Midbrain (tissue), 1 donor: ENCODE measurements at regions not wholly inside any gene's neighbourhood (a gene's known extent, or its start where the extent isn't known, plus 50 kb on each side); places are given as distances from the start of the nearest gene placed in this dataset.
"Not testable (repeated sequence)": the region's sequence is repeated elsewhere in the genome, so short reads cannot be mapped to it uniquely, and the experiment has no call there.

Source experiments
- DNase-seq: peaks from one replicate; lab custom pipeline; 2025; lab: John Stamatoyannopoulos, UW

DNA sequence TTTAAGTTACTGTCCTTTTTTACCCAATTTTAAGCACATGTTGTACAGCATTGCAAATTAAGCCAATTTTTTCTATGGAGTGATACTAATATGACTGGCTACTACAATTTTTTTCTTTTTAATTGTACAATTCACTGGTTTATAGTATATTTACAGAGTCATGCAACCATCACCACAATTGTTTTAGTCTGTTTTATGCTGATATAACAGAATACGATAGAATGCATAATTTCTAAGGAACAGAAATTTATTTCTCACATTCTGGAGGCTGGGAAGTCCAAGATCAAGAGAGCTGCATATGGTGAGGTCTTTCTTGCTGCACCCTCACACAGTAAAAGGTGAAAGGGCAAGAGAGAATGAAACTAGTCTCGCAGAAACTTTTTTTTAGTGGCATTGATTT lies 125.3 kb downstream of the GLUD2 start:
- no peak for DNase-seq

DNA sequence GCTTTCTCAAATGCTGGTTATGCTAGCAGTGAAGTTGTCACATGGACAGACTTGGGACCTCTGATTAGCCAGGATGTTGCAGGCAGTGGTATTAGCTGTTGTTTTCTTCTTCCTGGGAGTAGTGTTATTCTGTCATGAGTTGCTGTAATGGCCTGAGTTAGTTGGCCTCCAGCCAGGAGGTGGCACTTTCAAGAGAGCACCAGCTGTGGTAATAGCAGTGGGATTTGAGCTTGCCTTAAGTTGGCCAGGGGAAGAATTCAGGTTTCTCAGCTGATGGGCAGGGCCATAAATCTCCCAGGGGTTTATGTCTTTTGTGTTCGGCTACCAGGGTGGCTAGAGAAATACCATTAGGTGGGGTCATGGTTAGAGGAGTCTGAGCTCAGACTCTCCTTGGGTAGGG lies 132.6 kb downstream of the GLUD2 start:
- no peak for DNase-seq

DNA sequence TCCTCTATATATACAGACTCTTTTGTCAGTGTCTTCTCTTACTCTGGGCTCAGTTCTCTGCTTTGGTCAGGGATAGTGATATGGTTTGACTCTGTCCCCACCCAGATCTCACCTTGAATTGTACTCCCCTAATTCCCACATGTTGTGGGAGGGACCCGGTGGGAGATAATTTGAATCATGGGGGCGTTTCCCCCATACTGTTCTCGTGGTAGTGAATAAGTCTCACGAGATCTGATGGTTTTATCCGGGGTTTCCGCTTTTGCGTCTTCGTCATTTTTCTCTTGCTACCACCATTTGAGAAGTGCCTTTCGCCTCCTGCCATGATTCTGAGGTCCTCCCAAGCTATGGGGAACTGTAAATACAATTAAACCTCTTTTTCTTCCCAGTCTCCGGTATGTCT lies 144.4 kb downstream of the GLUD2 start:
- no peak for DNase-seq

DNA sequence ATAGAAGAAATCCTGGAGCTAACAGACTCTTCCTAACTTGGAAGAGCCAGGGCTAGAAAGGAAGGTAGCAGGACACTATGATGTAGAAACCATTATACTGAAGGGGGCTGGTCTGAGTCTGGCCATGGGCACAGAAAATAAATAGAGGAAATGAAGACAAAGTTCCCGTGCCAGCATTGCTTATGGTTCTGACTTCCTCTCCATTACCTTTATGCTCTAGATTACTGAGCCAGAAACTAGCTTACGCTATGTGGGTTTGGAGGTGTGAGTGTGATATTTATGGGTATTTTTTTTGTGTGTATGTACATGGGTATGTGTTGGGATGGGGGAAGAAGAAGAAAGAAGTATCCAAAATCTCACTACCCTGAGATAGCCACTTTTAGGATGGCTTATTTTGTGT lies 148.3 kb downstream of the GLUD2 start:
- DNase-seq, result no peak

DNA sequence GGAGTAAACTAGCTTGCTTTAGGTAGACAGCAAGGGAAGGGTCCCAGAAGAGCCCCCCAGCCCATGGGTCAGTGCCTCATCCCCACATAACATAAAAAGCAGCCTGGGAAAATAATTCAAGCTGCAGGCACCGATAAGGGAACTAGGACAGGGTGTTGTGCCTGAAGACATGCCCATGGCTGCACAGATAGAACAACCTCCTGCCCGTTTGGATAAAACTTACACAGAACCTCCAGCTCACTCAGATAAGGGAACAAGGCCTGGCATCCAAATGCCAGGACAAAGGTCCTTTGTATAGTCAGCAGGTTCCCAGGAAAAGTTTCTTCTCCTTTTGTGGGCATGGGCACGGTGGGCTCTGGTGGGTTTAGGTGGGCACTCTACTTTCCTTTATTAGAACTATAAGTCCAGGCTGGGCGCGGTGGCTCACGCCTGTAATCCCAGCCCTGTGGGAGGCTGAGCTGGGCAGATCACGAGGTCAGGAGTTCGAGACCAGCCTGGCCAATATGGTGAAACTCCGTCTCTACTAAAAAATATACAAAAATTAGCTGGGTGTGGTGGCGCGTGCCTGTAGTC lies 149.5 kb downstream of the GLUD2 start:
- not testable (repeated sequence) for DNase-seq

DNA sequence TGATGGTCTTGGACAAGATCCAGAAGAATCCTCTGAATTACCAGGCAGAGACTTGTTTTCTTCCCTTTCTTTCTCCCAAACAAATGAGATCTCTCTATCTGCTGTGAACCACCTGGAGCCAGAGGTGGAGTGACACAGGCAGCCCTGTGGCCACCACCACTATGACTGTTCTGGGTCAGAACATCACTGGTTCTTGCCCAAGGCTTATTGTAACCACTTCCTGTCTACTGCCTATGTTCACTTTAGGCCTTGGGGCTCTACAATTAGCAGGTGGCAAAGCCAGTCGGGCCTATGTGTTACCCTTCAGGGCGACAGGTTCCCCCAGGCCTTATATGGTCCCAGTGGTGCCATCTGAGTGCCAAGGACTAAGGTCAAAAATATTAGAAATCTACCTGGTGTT lies 161.2 kb downstream of the GLUD2 start:
- DNase-seq, result no peak

DNA sequence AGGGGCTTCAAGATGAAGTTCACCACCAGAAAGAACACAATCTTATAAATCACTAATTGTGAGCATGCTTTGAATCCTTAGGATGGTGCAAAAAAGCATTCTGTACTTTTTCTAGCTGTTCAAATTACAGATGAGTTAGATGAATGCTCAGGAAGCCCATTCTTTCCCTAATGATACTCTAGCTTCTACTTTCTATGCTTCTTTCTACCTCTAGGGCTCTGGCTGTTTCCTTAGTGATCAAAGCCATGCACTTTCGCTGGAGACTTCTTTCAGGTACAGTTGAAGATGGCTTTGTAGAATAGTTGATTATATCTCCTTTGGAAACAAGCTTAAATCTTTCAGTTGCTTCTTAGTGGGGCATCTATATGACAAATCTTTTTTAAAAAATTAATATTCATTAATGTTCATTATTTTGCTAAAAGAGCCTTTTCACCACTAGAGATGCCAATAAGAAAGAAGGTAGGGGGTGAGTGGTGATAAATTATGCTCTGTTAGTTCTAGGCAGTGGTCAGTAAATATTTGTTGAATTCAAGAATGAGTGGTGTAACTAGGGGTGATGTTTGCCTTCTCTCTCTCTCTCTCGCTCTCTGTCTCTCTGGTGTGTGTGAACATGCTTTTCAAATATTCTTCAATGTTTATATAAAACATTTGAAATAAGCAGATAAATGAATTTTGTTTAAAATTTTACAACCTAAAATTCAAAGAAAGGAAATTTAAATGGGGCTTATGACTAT lies 169.4 kb downstream of the GLUD2 start:
- DNase-seq, result no peak

DNA sequence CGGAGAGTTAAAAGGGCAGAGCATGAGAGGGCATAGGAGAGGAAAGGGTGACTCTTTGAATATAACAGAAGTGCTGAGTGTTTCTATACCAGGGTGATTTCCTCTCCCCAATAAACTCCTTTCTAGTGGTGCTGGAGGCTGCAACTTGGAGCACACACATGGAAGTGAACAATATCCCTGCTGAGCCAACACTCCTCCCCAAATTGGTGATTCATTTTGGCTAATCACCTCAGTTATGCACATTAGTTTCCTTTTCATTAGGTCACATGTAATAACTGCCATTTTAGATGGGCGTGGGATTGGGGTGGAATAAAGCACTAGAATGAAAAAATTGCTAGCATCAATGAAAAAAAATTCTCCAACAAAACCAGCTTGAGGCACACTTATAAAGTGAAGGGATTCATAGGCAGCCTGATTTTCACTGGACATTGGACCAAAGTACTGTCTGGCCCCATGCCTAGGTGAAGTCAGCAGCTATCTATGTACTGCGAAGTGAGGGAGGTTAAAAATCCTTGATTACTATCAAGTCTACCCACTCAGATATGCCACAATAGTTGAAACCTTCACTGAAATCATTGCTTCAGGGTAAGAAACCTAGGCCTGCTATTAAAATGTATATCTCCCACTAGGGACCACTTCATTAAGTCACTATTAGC lies 174.0 kb downstream of the GLUD2 start:
- no peak for DNase-seq

DNA sequence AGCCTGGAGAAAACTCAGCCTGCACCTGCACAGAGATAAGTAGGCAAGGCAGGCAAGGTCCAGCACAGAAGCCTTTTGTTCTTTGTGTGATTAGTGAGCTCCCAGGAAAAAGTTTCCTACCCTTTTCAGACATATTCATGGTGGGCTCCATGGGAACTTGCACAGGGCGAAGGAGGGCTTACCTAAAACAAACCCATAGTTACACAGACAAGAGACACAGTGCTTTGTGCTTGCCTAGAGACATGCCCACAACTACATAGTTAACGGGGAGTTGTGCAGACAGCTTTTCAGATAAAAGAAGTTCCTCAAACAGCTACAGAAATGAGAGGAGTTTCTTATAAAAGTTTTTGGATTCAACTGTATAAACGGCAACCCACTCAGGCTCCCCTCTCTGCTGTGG lies 180.5 kb downstream of the GLUD2 start:
- DNase-seq, result no peak

DNA sequence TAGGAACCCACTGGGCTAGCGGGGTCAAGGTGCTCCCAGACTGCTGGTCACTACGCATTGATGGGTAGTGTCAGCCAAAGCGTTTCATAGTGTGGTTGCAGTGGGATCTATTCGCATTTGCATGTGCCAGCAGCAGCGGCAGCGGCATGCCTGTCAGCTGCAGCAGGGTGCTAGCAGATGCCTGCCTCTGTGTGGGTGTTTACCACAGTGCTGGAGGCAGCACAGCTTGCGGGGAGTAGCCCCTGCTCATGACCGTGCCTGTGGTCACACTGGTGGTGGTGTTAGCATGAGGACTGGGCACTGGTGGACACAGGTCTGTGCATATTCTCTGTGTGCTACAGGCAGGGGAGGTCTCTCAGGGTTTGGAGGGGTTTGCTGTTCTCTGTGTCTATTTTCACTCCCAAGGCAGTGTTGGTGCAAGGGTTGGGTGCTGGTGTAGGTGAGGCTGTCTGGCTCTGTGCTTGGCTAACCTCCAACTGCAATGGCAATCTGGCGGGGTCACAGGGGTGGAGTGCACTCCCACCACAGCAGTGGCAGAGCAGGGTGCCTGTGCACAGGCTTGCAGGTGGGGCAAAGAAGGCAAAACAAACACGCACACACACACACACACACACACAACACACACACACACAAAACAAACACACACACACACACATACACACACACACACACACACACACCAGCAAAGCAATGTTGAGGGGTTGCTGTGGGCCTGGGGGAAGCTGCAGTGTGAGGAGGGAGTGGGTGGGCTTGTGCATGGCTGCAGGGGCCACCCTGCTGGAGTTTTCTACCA lies 184.4 kb downstream of the GLUD2 start:
- no peak for DNase-seq

DNA sequence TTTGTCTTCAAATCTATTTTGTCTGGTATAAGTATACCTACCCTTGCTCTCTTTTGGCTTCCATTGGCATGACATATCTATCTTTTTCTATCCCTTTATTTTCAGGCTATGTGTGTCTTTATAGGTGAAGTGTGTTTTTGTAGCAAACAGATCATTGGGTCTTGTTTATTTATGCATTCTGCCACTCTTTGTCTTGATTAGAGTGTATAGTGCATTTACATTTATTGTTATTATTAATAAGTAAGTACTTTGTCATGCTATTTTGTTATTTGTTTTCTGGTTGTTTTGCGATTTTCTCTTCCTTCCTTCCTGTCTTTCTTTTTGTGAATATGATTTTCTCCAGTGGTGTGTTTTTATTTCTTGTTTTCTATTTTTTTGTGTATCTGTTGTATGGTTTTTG lies 188.6 kb downstream of the GLUD2 start:
- no peak for DNase-seq

DNA sequence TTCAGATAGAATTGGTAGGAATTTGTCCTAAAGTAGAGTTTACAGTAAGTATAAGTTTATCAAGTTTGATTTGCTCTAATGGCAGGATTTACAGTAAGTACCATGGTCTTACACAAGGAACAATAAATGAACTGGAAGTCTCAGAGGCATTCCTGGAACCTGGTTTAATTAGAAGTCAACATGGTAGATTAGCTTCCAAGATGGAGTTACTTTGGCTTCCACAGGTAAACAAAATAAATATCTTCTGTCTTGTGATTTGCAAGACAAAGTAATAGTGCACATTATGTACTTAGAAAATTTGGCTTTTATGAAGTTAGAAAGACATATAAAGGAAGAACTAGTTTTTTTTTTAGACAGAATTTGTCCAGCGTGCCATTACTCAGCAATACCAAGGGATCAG lies 190.7 kb downstream of the GLUD2 start:
- no peak for DNase-seq

DNA sequence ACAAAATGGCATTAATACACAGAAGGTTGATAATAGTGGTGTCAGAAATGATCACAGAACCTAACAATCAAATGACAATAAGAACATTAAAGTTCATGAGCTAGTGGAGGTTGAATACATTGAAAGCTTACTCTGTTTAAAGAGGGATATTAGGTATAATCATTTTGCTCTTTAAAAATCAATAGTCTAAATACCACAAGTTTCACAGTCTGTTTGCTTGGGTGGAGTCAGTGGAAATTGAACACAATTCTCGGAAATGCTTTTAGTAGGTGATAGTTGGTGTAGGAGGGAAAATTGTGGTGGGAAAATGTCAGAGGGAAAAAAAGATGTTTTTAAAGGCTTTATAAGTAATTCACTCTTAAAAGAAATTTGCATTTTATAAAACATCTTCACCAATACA lies 197.1 kb downstream of the GLUD2 start:
- DNase-seq, result no peak

DNA sequence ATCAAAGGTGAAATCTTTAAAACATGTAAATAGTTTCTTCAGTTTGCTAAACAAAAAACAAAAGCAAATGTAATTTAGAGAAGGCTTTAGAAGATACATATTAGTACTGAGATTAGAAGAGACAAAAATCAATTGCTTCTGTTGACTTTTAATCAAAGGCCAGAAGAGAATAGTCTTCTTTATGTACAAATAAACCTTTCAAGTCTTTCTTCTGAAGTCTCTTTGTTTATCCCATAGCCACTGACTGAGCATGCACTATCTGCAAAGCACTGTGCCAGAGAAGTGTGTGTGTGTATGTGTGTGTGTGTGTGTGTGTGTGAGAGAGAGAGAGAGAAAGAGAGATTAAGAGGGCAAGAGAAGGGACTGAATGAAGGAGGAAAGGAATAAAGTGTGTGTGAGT lies 198.4 kb downstream of the GLUD2 start:
- no peak for DNase-seq

DNA sequence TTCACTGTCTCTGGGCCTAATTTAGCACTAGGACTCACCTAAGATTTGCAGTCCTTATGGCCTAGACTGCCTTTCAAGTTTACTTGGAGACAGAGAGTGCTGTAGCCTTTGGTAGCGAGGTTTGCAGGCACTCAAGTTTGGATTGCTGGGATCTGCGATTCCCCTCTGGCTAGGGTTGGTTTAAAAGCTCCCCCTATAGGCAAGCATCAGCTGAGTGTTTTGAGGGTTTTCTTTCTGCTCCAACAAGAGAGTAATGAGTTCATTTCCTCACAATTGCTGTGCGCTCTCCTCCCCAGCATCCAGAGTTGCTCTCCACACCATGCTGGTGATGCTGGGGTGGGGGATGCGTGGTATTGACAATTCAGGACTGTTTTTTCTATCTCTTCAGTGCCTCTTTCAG lies 206.9 kb downstream of the GLUD2 start:
- no peak for DNase-seq

DNA sequence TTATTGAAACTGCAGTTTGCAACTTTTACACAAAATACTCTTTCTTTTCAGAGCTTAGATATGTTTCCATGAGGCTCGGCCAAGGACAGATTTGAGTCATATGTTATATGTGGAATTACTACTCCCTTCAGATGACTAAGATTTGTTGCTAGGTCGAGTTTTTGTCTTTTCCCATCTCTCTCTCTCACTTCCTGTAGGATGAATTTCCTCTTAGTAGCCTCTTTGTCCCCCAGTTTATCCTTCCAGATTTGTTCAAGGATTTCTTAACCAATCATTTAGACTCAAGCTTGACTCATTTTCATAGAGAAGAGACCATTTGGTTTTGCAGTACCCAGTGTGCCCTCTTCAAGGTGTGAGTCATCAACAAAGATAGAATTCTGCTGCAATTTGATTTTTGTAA lies 209.2 kb downstream of the GLUD2 start:
- DNase-seq, result no peak

DNA sequence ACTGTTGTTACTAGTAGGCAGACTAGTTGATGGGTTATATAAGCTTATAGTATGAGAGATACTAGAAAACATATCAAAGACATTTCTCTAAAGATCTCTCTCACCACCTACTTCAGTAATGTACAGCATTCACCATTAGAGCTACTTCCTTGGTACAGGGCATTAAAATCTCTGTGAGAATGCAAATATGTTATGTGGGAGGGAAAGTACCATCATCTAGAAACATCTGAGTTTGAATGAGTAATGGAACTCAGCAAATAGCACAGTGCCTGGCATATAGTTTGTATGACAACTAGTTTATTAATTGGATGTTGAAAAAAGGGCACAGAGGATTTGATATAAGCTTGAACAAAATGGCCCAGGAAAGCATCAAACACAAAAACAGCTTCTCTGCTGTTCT lies 211.1 kb downstream of the GLUD2 start:
- DNase-seq, result no peak

DNA sequence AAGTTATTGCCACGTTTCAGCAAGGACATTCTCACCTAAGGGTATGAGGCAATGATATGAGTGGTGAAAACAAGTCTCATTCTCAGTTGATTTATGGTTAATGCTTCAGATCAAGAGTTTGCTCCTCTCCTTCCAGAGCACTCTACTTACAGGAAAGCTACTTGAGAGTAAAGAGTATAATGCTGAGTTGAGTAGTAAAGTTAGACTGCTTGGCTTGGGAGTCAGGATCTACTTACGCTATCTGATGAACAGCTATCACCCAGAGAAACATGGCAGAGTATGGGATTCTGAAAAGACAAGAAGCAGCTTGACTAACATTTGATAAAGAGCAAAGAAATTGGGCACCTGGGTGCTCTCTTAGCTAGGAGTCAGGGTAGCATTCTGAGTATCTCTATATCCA lies 211.8 kb downstream of the GLUD2 start:
- no peak for DNase-seq

DNA sequence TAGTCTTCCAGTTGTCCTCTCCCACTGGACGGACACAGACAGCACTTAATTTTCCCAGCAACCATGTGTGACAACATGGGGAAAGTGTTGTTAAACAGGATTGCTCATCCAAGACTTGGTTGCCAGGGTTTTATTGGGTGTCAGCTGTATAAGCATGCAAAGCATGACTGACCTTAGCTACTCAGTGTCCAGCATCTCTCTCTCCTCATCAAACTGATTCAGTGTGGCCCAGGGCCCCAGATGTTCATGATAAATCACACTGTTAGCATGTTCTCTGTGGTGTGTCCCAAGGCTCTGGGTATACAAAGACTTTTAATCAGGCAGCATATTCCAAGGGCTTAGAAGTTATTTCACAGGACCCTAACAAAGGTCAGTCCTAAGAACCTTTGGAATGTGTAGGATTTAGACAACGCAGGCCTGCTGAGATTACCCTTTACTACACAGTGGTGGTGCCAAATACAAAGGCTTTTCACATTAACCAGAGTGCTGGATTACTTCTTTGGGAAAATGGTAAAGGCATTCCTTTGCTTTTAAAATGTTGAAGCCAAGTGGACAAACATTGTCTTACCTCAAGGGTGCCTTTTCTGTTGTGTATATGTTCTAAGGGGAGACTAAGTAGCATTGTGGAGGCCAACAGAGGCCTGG lies 213.3 kb downstream of the GLUD2 start:
- no peak for DNase-seq

DNA sequence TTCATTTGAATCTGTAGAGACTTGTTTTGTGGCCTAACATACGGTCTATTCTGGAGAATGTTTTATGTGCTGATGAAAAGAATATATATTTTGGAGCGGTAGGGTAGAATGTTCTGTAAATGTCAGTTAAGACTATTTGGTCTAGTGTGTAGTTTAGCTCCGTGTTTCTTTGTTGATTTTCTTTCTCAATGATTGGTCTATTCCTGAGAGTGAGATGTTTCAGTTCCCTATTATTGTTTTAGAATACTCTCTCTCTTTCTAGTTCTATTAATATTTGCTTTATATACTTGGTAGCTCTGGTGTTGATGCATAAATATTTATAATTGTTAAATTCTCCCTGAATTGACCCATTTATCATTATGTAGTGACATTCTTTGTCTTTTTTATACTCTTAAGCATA lies 236.5 kb downstream of the GLUD2 start:
- no peak for DNase-seq

DNA sequence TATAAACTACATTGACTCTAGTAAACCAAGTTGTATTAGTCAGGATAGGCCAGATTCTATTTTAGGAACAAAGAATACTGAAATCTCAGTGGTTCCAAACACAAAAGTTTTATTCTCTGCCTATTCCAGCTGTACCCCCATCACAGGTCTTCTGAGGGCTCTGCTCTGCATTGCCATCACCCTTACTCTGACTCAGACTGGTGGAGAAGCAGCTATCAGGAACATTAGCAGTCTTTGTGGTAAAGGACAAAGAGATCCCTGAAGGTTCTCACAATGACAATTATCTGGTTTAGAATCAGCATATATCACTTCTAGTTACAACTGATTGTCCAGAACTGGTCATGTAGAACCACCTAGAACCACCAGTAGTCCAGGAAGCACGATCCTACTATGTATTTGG lies 251.1 kb downstream of the GLUD2 start:
- no peak for DNase-seq

DNA sequence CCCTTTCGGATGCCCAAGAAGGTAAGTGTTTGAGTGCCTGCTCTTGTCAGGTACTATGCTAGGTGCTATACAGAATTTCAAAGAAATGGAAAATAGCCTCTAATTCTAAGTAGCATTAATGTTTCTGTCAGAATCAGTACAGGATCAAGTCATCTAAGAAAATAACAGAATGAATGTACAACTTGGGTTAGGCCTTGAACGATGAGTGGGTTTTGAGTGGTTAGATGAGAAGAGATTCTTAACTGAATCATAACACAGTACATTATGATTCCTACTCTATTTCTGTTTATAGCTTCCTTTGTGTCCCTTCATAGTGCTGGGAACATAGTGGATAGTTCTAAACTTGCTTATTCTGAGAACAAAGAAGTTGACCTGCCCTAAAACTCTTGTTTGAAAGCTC lies 253.9 kb downstream of the GLUD2 start:
- DNase-seq, result no peak
